Rectal smooth muscle tissue (tissue), 1 donor: ENCODE measurements at regions not wholly inside any gene's neighbourhood (a gene's known extent, or its start where the extent isn't known, plus 50 kb on each side); places are given as distances from the start of the nearest gene placed in this dataset.

ENCODE experiments used
- H3K27ac ChIP-seq: one replicate; pipeline ENCODE4 v1.7.0; 2013; ENCODE audit warnings: low read depth, low read length, inconsistent platforms
- H3K27me3 ChIP-seq: one replicate; pipeline ENCODE4 v1.7.0; 2013; ENCODE audit warnings: low read length; ENCODE audit not compliant: control insufficient read depth, insufficient read depth
- H3K36me3 ChIP-seq: one replicate; pipeline ENCODE4 v1.7.0; 2013; ENCODE audit warnings: low read length; ENCODE audit not compliant: control insufficient read depth, insufficient read depth
- H3K4me1 ChIP-seq: one replicate; pipeline ENCODE4 v1.7.0; 2013; ENCODE audit warnings: low read length; ENCODE audit not compliant: control insufficient read depth, insufficient read depth
- H3K4me3 ChIP-seq: one replicate; pipeline ENCODE4 v1.7.0; 2013; ENCODE audit warnings: low read length
- H3K9ac ChIP-seq: one replicate; pipeline ENCODE4 v1.7.0; 2013; ENCODE audit warnings: low read length

- no peak overlapping the region for H3K9ac ChIP-seq
- H3K36me3 ChIP-seq, result no peaks in the 10 kb centered on the region
- peaks cover 2% of the 10 kb centered on the region for H3K4me1 ChIP-seq
- H3K4me3 ChIP-seq, result no peak overlapping the region
- H3K27me3 ChIP-seq, result no peaks in the 10 kb centered on the region
- no peak overlapping the region for H3K27ac ChIP-seq
These were observed 198.7 kb upstream of the MPDZ start for GRCh38 chr9:13478160-13478559.

DNA sequence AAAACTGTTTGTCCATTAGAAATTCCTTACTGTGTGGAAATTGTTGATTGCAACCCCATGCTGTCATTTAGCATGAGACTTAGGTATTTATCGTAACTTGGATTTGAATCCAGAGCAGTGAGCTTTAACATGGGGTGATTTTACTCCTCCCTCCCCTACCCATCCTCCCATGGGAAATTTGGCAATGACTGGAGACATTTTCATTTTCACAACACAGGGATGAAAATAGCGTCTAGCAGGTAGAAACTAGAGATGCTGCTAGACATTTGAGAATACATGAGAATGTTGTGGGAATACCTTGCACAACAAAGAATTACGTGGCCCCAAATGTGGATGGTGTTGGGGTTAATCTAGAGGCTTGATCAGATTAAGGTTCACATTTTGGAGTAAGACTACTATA is 191.3 kb upstream of the MPDZ start:
- Histone ChIP-seq H3K27me3 (no peaks in the 10 kb centered on the region), H3K4me1 (no peaks in the 10 kb centered on the region), H3K4me3 (no peak overlapping the region)

GRCh38 chr9:13467157-13467556 is 187.7 kb upstream of the MPDZ start:
- H3K4me1 ChIP-seq, result no peaks in the 10 kb centered on the region
- no peak overlapping the region for H3K9ac ChIP-seq
- no peak overlapping the region for H3K27ac ChIP-seq
- no peaks in the 10 kb centered on the region for H3K36me3 ChIP-seq
- H3K27me3 ChIP-seq, result no peaks in the 10 kb centered on the region
- H3K4me3 ChIP-seq, result no peak overlapping the region

More for the DNA sequence above, 191.3 kb upstream of the MPDZ start:
- H3K9ac ChIP-seq, result no peak overlapping the region
- no peaks in the 10 kb centered on the region for H3K36me3 ChIP-seq
- H3K27ac ChIP-seq, result no peak overlapping the region

GRCh38 chr9:13461414-13461991 is 182.0 kb upstream of the MPDZ start:
- H3K4me1 ChIP-seq, result no peaks in the 10 kb centered on the region
- H3K36me3 ChIP-seq, result no peaks in the 10 kb centered on the region
- H3K27me3 ChIP-seq, result no peaks in the 10 kb centered on the region
- no peak overlapping the region for H3K9ac ChIP-seq
- H3K27ac ChIP-seq, result no peak overlapping the region
- H3K4me3 ChIP-seq, result no peak overlapping the region

DNA sequence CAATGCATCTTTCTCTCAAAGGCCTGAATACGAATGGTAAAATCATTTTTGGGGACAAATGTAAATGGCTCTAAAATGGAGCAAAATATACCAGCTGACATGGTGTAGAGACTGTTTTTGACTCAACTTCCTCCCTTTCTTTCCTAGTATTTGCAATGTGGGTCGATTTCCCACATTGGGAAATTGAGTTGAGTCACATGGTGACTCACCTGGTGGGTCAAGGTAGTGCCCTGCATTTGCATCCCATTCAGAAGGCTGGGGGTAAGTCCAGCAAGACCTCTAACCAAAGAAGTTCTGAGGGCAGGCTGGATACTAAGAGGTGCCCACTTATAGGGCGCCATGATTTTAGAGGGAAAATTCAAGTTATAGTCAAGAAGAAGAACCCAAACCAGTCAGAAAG is 179.6 kb upstream of the MPDZ start:
- H3K9ac ChIP-seq, result no peak overlapping the region
- H3K4me1 ChIP-seq, result no peaks in the 10 kb centered on the region
- H3K27ac ChIP-seq, result no peak overlapping the region
- no peaks in the 10 kb centered on the region for H3K27me3 ChIP-seq
- H3K36me3 ChIP-seq, result no peaks in the 10 kb centered on the region
- H3K4me3 ChIP-seq, result no peak overlapping the region

DNA sequence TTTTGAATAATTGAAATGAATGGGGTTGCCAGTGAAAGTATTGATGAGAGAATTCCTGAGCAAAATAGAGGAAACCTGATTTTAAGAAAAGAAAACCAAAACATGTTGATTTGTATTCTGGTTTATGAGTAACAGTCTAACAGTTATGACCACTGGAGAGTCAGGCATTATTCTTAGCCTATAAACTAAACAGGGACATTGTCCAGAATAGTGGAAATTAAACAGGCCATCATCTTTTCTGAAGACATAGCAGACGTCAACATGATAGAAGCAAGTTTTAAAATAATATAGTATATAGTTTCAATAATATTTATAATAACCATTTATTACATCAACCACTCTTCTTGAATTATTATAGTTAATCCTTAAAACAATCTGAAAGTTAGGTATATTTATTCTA is 178.3 kb upstream of the MPDZ start:
- Histone ChIP-seq H3K27me3 (no peaks in the 10 kb centered on the region), H3K36me3 (no peaks in the 10 kb centered on the region), H3K27ac (no peak overlapping the region), H3K4me1 (no peaks in the 10 kb centered on the region), H3K4me3 (no peak overlapping the region), H3K9ac (no peak overlapping the region)

GRCh38 chr9:13450723-13451122 is 171.2 kb upstream of the MPDZ start:
- Histone ChIP-seq H3K9ac (no peak overlapping the region), H3K27ac (no peak overlapping the region), H3K36me3 (no peaks in the 10 kb centered on the region), H3K4me3 (no peak overlapping the region), H3K27me3 (no peaks in the 10 kb centered on the region), H3K4me1 (peaks cover 2% of the 10 kb centered on the region)

DNA sequence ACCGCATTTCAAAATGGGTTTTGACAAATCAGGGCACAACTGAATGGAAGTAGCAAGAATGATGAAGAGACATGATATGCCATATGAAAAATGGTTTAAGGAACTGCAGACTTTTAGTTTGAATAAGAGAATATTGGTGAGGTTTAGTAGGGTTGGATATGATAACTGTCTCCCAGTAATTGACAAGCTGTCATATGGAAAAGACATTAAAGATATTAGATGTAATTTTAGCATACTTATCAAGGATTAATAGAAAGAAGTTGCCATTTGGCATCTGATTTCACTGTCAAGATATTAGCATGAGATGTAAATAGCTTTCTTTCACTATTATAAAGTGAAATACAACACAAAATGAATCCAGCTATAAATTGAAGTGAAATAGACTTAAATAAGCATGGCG is 169.0 kb upstream of the MPDZ start:
- no peaks in the 10 kb centered on the region for H3K27me3 ChIP-seq
- no peak overlapping the region for H3K9ac ChIP-seq
- peaks cover 2% of the 10 kb centered on the region for H3K4me1 ChIP-seq
- no peak overlapping the region for H3K4me3 ChIP-seq
- no peaks in the 10 kb centered on the region for H3K36me3 ChIP-seq
- no peak overlapping the region for H3K27ac ChIP-seq

DNA sequence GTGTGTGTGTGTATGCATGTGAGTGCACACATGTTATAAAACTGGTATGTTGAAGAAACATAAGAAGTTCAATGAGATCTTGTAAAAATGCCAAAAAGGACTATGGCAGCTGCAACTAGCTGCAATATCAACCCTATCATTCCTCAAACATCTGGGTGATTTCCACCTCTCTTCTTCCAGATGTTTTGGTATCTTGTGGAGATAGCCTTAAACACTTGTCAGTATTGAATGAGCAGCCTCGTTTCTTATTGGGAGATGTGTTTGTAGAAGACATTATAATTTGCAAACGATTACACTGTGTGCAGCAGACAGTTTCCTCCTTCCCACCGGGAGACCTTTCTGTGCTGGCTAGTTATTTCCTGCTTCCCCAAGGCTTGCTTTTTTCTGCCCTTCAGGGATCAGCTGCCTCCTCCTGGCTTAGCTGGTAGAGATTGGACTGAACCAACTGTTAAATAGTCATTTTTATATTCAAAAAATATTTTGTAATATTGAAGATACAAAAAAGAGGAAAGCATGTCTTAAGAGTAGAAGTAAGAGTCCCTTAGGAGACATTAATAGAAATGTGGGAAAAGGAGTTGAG is 168.4 kb upstream of the MPDZ start:
- Histone ChIP-seq H3K27me3 (no peaks in the 10 kb centered on the region), H3K4me3 (no peak overlapping the region), H3K36me3 (no peaks in the 10 kb centered on the region), H3K9ac (no peak overlapping the region), H3K27ac (no peak overlapping the region), H3K4me1 (peaks cover 2% of the 10 kb centered on the region)

DNA sequence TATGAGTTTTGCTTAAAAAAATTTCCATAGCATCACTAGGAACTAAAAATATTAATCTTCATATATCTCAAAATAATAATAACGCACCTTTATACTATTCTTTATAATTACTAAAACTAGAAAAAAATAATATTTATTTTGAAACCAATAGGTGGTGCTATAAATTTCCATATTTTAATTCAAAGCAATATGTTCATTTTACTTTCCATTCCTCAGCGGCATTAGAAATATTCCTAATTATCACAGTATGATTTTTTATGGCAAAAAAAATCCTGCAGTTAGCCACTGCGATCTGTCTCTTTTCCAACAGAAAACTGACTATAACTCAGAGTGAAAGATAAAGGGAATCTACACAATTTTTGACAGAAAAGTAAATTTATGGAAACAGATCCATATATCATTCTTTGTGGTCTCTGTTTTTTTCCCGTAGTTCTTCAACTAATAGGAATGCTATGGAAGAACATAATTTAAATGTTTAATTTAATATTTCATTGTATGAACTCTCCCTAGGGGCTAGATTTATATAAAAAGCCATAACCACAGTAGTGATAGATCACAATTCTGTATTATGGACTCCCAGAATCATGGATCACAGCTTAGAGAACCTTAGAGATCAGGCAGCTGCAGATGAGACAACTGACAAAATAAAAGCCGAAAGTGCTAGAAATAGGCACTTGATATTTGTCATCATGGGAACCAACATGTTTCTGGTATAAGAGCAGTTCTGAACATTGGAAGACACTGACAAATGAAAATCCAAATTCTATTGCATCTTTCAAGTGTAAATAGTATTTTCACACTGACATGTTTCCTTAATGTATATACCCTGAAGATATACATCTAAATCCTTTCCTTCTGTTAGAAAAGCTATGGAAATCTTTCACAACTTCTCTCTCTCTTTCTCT is 167.7 kb upstream of the MPDZ start:
- H3K36me3 ChIP-seq, result no peaks in the 10 kb centered on the region
- no peak overlapping the region for H3K4me3 ChIP-seq
- no peak overlapping the region for H3K27ac ChIP-seq
- no peaks in the 10 kb centered on the region for H3K27me3 ChIP-seq
- H3K9ac ChIP-seq, result no peak overlapping the region
- H3K4me1 ChIP-seq, result peaks cover 2% of the 10 kb centered on the region

- H3K4me3 ChIP-seq, result no peak overlapping the region
- H3K9ac ChIP-seq, result no peak overlapping the region
- H3K36me3 ChIP-seq, result no peaks in the 10 kb centered on the region
- no peak overlapping the region for H3K27ac ChIP-seq
- H3K4me1 ChIP-seq, result peaks cover 2% of the 10 kb centered on the region
- no peaks in the 10 kb centered on the region for H3K27me3 ChIP-seq
These were observed 166.9 kb upstream of the MPDZ start for GRCh38 chr9:13446286-13446937.

DNA sequence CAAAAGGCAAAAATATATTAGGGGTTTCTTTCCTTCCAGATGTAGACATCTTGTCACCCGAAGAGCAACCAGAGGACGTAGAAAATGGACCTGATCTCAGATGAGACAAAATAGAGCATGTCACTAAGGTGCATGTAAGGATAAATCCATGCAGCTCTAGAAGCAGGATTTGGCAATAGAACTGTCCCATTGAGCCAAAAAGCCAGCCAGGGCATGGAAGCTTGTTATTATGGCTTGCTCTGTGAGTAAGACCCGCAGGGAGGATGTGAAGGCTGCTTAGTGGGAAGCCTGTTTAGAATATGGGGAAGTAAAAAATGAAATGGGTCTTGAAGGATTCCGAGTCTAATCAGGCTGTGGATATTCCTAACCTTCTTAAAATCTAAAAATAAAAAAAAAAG is 165.6 kb upstream of the MPDZ start:
- H3K27me3 ChIP-seq, result no peaks in the 10 kb centered on the region
- no peak overlapping the region for H3K9ac ChIP-seq
- H3K27ac ChIP-seq, result no peak overlapping the region
- H3K36me3 ChIP-seq, result no peaks in the 10 kb centered on the region
- H3K4me1 ChIP-seq, result peaks cover 2% of the 10 kb centered on the region
- no peak overlapping the region for H3K4me3 ChIP-seq
